DOHH2 (cell line): ENCODE measurements at regions not wholly inside any gene's neighbourhood (a gene's known extent, or its start where the extent isn't known, plus 50 kb on each side); places are given as distances from the start of the nearest gene placed in this dataset.

Source experiments
- EZH2phosphoT487 ChIP-seq: fragments of 200-600 bp; sonication (generic); IDR thresholded peaks from 2 replicates; pipeline ENCODE4 v1.6.1; 2017; ENCODE audit warnings: borderline replicate concordance, mild to moderate bottlenecking, antibody characterized with exemption, low read length, moderate library complexity, mixed read lengths
- TF ChIP-seq, protein P1 (sequence below): fragments of 200-600 bp; sonication (generic); IDR thresholded peaks from one replicate; pipeline ENCODE4 v1.5.1; 2014; ENCODE audit warnings: antibody characterized with exemption, mild to moderate bottlenecking, low read depth, low read length; ENCODE audit not compliant: poor library complexity, severe bottlenecking

DNA sequence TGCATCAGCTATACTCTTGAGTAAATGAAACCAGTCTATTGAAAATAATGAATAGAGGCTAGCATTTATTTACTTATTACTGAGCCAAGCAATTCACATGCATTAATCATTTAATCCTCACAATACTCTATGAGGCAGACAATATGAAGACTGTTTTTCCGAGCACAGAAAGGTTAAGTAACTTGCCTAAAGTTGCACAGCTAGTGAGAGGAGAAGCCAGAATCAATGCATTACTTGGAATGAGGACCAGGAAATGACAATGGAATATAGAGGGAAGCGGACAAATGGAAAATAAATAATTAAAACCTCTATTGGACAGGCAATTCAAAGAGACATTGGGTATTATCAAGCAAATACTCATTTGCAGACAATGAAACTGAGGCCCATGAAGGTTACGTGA, 207.6 kb upstream of the PRKCQ start:
- TF ChIP-seq EZH2phosphoT487, result no peak
- TF ChIP-seq, protein P1, sequence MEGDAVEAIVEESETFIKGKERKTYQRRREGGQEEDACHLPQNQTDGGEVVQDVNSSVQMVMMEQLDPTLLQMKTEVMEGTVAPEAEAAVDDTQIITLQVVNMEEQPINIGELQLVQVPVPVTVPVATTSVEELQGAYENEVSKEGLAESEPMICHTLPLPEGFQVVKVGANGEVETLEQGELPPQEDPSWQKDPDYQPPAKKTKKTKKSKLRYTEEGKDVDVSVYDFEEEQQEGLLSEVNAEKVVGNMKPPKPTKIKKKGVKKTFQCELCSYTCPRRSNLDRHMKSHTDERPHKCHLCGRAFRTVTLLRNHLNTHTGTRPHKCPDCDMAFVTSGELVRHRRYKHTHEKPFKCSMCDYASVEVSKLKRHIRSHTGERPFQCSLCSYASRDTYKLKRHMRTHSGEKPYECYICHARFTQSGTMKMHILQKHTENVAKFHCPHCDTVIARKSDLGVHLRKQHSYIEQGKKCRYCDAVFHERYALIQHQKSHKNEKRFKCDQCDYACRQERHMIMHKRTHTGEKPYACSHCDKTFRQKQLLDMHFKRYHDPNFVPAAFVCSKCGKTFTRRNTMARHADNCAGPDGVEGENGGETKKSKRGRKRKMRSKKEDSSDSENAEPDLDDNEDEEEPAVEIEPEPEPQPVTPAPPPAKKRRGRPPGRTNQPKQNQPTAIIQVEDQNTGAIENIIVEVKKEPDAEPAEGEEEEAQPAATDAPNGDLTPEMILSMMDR, result no peak
